ENCODE measurements at regions not wholly inside any gene's neighbourhood (a gene's known extent, or its start where the extent isn't known, plus 50 kb on each side); places are given as distances from the start of the nearest gene placed in this dataset.

DNA sequence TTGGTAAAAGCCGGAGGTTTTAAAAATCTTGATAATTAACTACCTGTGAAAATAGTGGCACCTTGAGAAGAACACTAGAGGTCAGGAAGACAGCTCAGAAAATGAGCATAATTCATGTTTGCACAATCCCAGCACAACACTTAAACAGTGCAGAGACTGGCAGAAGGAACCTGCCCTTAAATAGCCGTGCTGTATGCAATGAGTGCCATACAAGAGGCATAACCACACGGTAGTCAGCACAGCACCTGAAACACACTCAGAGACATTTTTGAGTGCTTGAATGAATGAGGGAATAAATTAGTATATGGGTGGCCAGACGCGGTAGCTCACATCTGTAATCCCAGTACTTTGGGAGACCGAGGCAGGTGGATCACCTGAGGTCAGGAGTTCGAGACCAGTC, 164.9 kb downstream of the PAX3 start:
- TF ChIP-seq SP1 (IDR thresholded peaks at IDR 0.05) (no peak), SUZ12 (IDR thresholded peaks at IDR 0.05) (no peak), FOXM1 (IDR thresholded peaks at IDR 0.05; ENCODE audit: borderline replicate concordance) (no peak), LEF1 (IDR thresholded peaks at IDR 0.05; ENCODE audit: borderline replicate concordance) (no peak), NFRKB (IDR thresholded peaks at IDR 0.05) (no peak), BHLHE40 (IDR thresholded peaks at IDR 0.05; ENCODE audit: borderline replicate concordance) (no peak), L3MBTL2 (conservative IDR thresholded peaks at IDR 0.05) (no peak)
